Duodenal mucosa (tissue), 2 donors: ENCODE measurements at regions not wholly inside any gene's neighbourhood (a gene's known extent, or its start where the extent isn't known, plus 50 kb on each side); places are given as distances from the start of the nearest gene placed in this dataset.

Source experiments
- H3K27ac ChIP-seq: one replicate; pipeline ENCODE4 v1.7.0; 2013; ENCODE audit warnings: low read depth, low read length
- H3K27me3 ChIP-seq, 2 donors: one replicate each; pipeline ENCODE4 v1.7.0; 2013; ENCODE audit warnings: low read length in 2 of 2, control low read depth in 1 of 2; ENCODE audit not compliant: insufficient read depth in 2 of 2, control insufficient read depth in 1 of 2
- H3K36me3 ChIP-seq, 2 donors: one replicate each; pipeline ENCODE4 v1.7.0; 2013; ENCODE audit warnings: low read length in 2 of 2, control low read depth in 1 of 2; ENCODE audit not compliant: insufficient read depth in 2 of 2, control insufficient read depth in 1 of 2
- H3K4me1 ChIP-seq, 2 donors: one replicate each; pipeline ENCODE4 v1.7.0; 2013; ENCODE audit warnings: low read length in 2 of 2, control low read depth in 1 of 2; ENCODE audit not compliant: insufficient read depth in 2 of 2, control insufficient read depth in 1 of 2
- H3K4me3 ChIP-seq, 2 donors: one replicate each; pipeline ENCODE4 v1.7.0; 2013; ENCODE audit warnings: low read length in 2 of 2, low read depth in 1 of 2
- H3K9ac ChIP-seq, 2 donors: one replicate each; pipeline ENCODE4 v1.7.0; 2013; ENCODE audit warnings: low read length in 2 of 2, low read depth in 1 of 2
- H3K9me3 ChIP-seq, 2 donors: one replicate each; pipeline ENCODE4 v1.7.0; 2013; ENCODE audit warnings: low read length in 2 of 2, control low read depth in 1 of 2; ENCODE audit not compliant: control insufficient read depth in 1 of 2

- Histone ChIP-seq H3K27ac (no peak overlapping the region), H3K27me3 (no peaks in the 10 kb centered on the region), H3K9me3 (no peaks in the 10 kb centered on the region), H3K4me3 (no peak overlapping the region), H3K9ac (no peak overlapping the region), H3K4me1 (no peaks in the 10 kb centered on the region), H3K36me3 (no peaks in the 10 kb centered on the region)
Measured at GRCh38 chr4:33561259-33561658, 2683.1 kb downstream of the ARAP2 start.

GRCh38 chr4:33566649-33567048 is 2677.7 kb downstream of the ARAP2 start:
- H3K36me3 ChIP-seq = no peaks in the 10 kb centered on the region
- no peak overlapping the region for H3K9ac ChIP-seq
- H3K27me3 ChIP-seq = no peaks in the 10 kb centered on the region
- no peaks in the 10 kb centered on the region for H3K9me3 ChIP-seq
- no peak overlapping the region for H3K27ac ChIP-seq
- no peak overlapping the region for H3K4me3 ChIP-seq
- no peaks in the 10 kb centered on the region for H3K4me1 ChIP-seq

- peak overlapping the region; percentile 1 to 13 for H3K4me3 ChIP-seq
- H3K27ac ChIP-seq = no peak overlapping the region
- H3K9ac ChIP-seq = no peak overlapping the region
- H3K4me1 ChIP-seq = no peaks in the 10 kb centered on the region
- H3K9me3 ChIP-seq = no peaks in the 10 kb centered on the region
- no peaks in the 10 kb centered on the region for H3K36me3 ChIP-seq
- H3K27me3 ChIP-seq = no peaks in the 10 kb centered on the region
Measured at GRCh38 chr4:33577791-33578190, 2666.5 kb downstream of the ARAP2 start.

GRCh38 chr4:33579951-33580350 is 2664.4 kb downstream of the ARAP2 start:
- Histone ChIP-seq H3K9ac (no peak overlapping the region), H3K4me3 (no peak overlapping the region), H3K9me3 (no peaks in the 10 kb centered on the region), H3K27ac (no peak overlapping the region), H3K27me3 (no peaks in the 10 kb centered on the region), H3K36me3 (no peaks in the 10 kb centered on the region), H3K4me1 (no peaks in the 10 kb centered on the region)

GRCh38 chr4:33592701-33593100 is 2651.6 kb downstream of the ARAP2 start:
- H3K36me3 ChIP-seq = no peaks in the 10 kb centered on the region
- no peak overlapping the region for H3K9ac ChIP-seq
- H3K27ac ChIP-seq = no peak overlapping the region
- no peaks in the 10 kb centered on the region for H3K27me3 ChIP-seq
- H3K4me1 ChIP-seq = no peaks in the 10 kb centered on the region
- H3K9me3 ChIP-seq = peaks cover 26 to 28% of the 10 kb centered on the region in 2 donors
- H3K4me3 ChIP-seq = no peak overlapping the region

- H3K27me3 ChIP-seq = no peaks in the 10 kb centered on the region
Measured at GRCh38 chr4:33606951-33607350, 2637.4 kb downstream of the ARAP2 start.

GRCh38 chr4:33616121-33616520 is 2628.2 kb downstream of the ARAP2 start:
- no peaks in the 10 kb centered on the region for H3K4me1 ChIP-seq
- H3K4me3 ChIP-seq = no peak overlapping the region
- no peaks in the 10 kb centered on the region for H3K36me3 ChIP-seq
- no peaks in the 10 kb centered on the region for H3K9me3 ChIP-seq
- no peak overlapping the region for H3K27ac ChIP-seq
- no peak overlapping the region for H3K9ac ChIP-seq
- H3K27me3 ChIP-seq = no peaks in the 10 kb centered on the region

More at GRCh38 chr4:33606951-33607350, 2637.4 kb downstream of the ARAP2 start:
- Histone ChIP-seq H3K9me3 (peaks cover 24 to 33% of the 10 kb centered on the region in 2 donors), H3K4me1 (no peaks in the 10 kb centered on the region), H3K27ac (no peak overlapping the region), H3K4me3 (no peak overlapping the region), H3K36me3 (no peaks in the 10 kb centered on the region), H3K9ac (no peak overlapping the region)

- H3K4me3 ChIP-seq = no peak overlapping the region
- H3K9ac ChIP-seq = no peak overlapping the region
- H3K36me3 ChIP-seq = no peaks in the 10 kb centered on the region
- H3K27ac ChIP-seq = no peak overlapping the region
- no peaks in the 10 kb centered on the region for H3K27me3 ChIP-seq
- no peaks in the 10 kb centered on the region for H3K4me1 ChIP-seq
- H3K9me3 ChIP-seq = no peaks in the 10 kb centered on the region
Measured at GRCh38 chr4:33625748-33626147, 2618.6 kb downstream of the ARAP2 start.

GRCh38 chr4:33626221-33626620 is 2618.1 kb downstream of the ARAP2 start:
- H3K27me3 ChIP-seq = no peaks in the 10 kb centered on the region
- H3K9me3 ChIP-seq = no peaks in the 10 kb centered on the region
- H3K27ac ChIP-seq = no peak overlapping the region
- H3K4me3 ChIP-seq = no peak overlapping the region
- H3K36me3 ChIP-seq = no peaks in the 10 kb centered on the region
- no peak overlapping the region for H3K9ac ChIP-seq
- H3K4me1 ChIP-seq = no peaks in the 10 kb centered on the region

GRCh38 chr4:33628296-33628695 is 2616.0 kb downstream of the ARAP2 start:
- Histone ChIP-seq H3K4me3 (no peak overlapping the region), H3K27me3 (no peaks in the 10 kb centered on the region), H3K36me3 (no peaks in the 10 kb centered on the region), H3K27ac (no peak overlapping the region), H3K9ac (no peak overlapping the region), H3K9me3 (no peaks in the 10 kb centered on the region), H3K4me1 (no peaks in the 10 kb centered on the region)

- no peaks in the 10 kb centered on the region for H3K36me3 ChIP-seq
- no peak overlapping the region for H3K27ac ChIP-seq
- no peak overlapping the region for H3K9ac ChIP-seq
- no peaks in the 10 kb centered on the region for H3K4me1 ChIP-seq
- no peak overlapping the region for H3K4me3 ChIP-seq
- no peaks in the 10 kb centered on the region for H3K27me3 ChIP-seq
- H3K9me3 ChIP-seq = peaks cover 0 to 2% of the 10 kb centered on the region in 2 donors
Measured at GRCh38 chr4:33649015-33649414, 2595.3 kb downstream of the ARAP2 start.
